Suppressor macrophage treated with lipopolysaccharide for 4 hours (primary cell): ENCODE measurements at regions not wholly inside any gene's neighbourhood (a gene's known extent, or its start where the extent isn't known, plus 50 kb on each side); places are given as distances from the start of the nearest gene placed in this dataset.
A peak's percentile ranks its signal among the peaks of the same experiment; 100 is the strongest.

Source experiments
- DNase-seq: peaks from one replicate; pipeline ENCODE4 v3.0.0-alpha.2; 2020

DNA sequence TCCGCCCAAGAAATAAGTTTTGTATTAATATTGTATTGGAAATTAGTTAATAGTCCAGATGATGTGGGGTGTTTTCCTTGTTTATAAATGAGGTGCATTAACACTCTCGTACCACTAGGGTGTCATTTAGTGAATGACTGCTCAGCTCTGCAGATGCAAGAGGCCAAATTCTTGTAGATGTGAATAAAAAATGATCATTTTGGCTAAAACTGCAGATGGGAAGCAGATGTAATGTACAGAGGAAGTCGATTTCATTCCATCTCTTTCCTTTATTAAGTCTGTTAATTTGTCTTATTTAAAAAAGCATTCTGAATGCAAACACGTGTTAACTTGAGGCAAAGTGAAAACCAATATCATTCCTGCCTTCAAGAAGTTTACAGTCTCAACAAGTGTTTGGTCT, 108.1 kb downstream of the DHX15 start:
- peak; percentile 21 for DNase-seq

DNA sequence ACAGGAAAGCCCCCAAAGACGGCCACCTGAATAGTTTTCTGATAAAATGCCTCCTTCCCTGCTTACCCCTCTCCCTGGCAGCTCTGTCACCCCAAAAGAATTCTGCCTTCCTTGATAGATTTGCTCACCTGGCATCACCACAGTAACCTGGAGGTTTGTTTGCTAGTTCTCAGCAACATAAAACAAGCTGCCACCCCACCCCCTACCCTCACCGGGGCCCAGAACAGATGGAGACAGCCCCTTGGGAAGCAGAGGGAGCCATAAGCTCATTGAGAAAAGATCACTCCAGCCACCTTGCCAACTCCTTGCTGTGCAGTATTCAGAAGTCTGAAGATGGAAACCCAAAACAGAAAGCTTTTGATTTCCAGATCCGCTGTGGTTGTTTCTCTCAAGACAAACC, 108.6 kb downstream of the DHX15 start:
- DNase-seq: no peak

DNA sequence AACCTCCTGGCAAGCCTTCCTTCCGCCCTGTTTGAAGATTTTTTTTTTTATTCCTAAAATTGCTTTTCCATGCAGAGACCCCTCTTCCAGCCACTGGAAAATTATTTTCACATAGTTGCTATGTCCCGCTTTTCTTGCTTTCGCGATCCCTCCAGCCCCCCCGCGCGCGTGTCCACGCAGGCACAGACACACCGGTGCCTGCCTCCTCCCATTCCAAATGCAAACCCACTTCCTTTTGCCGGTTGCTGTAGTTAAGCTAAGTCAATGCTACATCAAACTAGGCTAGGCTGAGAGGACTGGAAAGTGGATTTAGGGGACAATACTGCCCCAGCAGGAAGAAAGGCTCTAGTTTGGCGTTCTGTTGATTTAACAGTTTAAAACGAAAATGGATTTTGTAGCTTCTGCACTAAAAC, 111.0 kb downstream of the DHX15 start:
- no peak for DNase-seq

DNA sequence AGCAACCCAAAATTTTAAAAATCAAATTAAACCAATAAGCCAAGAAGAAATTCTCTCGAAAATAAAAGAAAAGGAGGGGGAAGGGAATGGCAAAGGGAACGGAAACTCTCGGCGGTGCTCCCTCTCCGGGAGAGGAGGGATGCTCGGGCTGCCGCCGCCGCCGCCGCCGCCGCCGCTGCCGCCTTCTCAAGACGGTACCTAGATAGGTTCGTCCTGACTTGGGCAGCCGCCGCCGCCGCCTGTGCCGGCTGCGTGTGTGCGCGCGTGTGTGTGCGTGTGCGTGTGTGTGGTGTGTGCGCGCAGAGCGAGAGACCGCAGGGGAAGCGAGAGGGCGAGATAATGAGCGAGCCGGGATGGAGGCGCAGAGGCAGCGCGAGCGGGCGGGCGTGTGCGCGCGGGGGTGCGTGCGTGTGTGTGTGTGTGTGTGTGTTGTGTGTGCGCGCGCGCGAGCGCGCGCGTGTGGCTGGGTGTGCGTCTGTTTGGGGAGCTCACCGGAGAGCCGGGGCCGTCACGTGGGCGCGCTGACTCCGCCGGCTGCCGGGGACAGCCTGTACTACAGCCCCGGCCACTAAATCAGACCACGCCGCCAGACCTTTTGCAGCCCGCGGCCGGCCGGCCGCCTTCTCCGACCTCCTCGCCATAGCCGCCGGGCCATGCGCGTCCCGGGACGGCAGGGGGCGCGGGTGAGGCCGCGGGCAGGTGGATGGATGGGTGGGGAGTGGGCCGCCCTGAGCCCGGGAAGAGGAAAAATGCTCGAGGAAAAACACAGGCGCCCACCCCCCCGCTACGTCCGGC, 111.6 kb downstream of the DHX15 start:
- DNase-seq: peak; percentile 50

DNA sequence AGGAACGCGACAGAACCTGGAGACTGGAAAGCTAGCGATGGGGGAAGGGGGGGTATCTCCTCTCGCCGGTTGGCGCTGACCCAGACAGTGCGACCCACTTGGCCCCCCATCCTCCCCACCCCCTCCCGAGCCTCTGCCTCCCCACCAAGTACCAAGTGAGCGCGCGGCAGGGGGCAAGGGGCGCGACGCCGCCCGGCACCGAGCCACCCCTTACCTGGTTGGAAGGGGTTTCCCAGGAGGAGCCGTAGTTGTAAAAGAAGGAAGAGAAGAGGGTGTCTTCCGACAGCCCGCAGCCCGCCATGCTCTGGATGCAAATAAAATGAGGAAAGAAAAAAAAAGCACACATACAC, 112.2 kb downstream of the DHX15 start:
- DNase-seq: no peak

DNA sequence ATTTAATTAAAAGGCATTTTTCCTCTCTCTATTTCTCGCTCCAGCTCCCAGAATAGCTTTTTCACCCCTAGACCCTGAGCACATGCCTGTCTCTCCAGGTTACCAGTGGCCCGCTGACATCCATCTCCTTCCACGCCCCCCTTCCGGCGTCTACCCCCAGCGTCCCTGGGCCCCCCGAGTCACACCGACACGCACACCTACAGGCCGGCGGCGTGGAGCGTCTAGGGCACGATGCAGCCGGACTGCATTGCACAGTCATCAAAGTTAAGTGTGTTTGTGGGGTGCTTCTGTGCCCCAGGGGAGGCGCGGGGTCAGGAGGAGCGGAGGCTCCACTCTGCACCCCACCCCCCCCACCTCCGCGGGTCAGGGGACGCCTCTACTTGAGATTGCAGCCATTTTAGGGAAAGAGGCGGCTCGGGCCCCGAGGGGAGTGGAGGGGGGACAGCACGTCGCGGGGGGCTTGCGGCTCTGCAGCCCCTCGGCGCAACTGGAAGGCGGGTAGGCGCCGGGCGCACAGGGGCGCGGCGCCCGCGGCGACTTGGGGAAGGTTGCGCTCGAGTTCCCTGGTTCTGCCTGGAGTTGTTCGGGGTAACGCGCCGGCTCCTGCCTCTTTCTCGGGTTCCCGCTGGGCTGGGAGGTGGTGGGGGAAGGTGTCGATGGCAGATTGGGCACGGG, 112.7 kb downstream of the DHX15 start:
- no peak for DNase-seq

DNA sequence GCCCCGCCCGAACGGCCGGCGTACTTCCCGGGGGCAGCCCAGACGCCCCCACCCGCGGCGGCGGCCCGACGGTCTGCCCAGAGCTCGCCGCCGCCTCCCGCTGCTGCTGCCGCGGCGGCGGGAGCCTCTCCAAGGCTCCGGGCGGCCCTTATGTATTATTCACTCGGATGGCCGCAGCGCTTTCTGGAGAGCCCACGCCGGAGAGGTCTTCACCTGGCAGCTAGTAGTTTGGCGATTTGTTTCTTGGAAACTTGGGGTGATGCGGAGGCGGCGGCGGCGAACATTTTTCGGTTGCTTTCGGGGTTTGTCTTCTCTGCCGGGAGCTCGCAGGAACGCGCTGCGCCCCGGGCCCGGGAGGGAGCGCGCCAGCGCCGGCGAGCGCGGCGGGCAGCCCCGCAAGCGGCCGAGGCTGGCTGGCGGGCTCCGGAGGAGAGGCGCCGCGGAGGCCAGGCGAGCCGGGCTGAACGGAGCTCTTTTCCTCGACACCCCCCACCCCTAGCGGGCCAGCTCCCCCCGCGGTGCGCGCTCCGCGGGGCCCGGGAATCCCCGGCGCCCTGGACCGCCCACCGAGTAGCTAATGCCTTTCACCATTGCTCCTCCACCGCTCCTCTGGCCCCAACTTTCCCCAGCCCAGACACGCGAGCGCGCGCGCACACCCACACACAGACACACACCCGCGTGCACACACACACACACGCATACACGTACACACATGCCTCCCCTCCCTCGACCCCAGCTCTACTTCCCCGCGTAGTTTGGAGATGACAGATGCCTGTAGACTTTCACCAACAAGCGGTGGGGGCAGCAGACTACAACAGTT, 113.5 kb downstream of the DHX15 start:
- no peak for DNase-seq

DNA sequence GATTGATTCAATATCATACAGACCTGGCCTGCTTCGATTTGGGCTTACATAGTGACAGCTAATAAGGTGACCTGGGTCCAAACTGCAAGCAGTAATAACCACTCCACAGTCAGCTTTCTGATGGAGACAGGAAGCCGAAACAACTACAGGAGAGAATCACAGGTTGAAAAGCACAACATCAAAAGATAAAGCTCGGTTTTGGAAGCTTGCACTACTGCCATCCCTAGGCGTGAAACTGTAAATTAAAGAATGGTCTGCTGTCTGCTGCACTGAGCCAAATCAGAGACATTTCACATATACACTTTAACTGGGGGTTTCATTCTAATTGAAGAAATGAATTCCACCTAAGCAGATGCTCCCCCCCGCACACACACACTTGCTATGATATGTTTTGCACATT, 116.3 kb downstream of the DHX15 start:
- no peak for DNase-seq

DNA sequence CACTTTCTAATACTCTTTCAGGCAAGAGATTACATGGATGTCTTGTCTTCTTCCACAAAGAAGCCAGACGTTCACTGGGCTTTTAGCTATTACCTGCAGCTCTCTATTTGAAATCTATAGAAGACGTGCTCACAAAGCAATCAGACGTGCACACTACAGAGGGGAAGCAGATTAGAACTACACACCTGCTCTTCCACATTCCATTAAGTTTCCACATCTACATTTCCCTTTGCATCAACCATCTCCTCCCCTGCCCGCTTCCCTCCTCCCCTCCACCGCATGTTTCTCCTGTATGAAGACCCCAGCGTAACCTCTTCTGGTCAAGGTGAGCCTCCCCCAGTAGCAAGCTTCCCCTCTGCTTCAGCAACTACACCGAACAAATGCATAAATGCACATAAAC, 119.8 kb downstream of the DHX15 start:
- no peak for DNase-seq

DNA sequence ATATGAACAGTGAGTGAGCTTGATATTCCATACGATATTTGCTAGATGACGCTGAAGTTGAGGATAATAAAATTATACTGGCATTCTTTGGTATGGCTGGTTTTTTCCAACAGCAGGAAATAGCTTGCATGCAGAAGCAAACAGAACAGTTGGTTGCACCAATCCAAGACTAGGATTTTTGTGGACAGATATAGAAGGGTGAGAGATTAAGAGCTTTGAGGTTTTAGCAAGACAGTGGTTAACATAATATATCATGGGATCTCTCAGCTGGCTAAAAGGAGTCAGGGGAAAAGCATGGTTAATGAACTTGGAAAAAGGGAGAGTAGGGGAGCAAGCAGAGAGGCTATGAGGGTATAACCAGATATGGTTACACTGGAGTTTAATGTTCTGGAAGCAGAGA, 127.9 kb downstream of the DHX15 start:
- no peak for DNase-seq

DNA sequence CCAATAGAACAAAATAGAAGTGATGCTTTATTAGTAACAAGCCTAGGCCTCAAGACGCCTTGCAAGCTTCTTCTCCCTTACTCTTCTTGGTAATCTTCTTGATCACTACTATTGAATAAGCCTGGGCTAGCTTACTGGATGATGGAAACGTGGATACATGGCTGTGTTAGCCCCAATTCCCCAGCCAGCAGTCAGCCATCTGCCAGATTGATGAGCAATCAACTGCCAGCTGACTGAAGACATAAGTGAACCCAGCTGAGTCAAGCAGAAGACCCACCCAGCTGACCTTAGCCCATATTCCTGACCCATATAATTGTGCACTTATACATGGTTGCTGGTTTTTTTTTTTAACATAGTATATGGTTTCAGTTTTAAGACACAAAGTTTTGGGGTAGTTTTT, 130.4 kb downstream of the DHX15 start:
- no peak for DNase-seq

DNA sequence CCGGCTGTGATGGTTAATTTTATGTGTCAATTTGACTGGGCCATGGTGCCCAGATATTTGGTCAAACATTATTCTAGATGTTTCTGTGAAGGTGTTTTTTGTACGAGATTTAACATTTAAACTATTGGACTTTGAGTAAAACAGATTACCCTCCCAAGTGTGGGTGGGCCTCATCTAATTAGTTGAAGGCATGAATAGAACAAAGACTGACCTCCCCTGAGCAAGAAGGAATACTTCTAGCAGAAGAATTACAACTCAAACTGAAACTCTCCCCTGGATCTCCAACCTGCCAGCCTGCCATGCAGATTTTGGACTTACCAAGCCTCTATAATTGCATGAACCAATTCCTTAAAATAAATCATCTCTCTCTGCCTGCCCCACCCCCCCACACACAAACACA, 132.5 kb downstream of the DHX15 start:
- no peak for DNase-seq

DNA sequence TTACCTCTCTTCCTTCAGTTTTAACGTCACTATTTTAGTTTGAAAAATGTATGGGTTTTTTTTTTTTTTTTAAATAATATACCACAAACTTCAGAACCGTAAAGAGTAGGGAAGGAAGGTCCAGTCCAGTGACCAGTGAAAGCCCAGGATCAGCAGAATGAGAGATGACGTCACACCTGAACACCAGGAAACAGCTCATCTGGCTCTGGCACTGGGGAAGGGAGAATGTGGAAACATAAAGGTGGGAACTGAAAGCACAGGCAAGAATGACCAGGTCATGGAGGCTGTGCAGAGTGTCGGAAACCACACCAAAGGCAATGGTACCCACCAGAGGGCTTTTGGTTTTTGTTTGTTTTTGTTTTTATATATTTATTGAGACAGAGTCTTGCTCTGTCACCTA, 141.2 kb downstream of the DHX15 start:
- DNase-seq: no peak

DNA sequence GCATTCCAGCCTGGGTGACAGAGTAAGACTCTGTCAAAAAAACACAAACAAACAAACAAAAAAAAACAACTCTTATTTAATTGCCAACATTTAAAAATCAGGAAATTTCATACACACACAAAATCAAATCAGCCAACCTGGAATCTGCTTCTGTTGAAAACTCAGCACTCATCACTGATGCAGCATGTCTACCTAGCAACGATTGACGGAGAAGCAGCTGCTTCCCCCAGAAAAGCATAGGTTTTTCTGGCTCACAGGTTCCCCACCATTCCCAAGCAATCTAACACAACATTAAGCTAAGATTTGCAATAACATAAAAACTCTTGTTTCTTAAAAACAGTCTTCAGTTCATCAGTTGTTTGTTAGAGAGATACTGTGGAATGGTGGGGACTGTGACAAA, 143.6 kb downstream of the DHX15 start:
- no peak for DNase-seq

DNA sequence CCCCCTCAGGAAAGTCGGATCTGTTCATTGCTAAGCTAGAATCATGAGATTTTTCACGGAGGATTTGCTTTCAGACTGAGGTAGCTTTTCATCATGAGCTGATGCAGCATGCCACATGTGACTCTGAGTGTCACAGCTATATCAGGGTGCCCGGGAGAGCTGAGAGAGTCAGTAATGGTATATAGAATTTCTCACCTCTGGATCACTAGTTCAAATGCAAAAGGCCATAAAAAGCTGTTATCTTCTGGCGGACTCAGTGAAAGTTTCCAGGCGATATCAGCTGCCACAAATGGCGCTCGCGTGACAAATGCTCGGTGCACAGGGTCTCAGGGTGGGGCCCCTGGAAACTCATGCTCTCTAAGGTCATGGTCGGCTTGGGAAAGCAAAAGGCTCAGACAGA, 150.1 kb downstream of the DHX15 start:
- DNase-seq: no peak

DNA sequence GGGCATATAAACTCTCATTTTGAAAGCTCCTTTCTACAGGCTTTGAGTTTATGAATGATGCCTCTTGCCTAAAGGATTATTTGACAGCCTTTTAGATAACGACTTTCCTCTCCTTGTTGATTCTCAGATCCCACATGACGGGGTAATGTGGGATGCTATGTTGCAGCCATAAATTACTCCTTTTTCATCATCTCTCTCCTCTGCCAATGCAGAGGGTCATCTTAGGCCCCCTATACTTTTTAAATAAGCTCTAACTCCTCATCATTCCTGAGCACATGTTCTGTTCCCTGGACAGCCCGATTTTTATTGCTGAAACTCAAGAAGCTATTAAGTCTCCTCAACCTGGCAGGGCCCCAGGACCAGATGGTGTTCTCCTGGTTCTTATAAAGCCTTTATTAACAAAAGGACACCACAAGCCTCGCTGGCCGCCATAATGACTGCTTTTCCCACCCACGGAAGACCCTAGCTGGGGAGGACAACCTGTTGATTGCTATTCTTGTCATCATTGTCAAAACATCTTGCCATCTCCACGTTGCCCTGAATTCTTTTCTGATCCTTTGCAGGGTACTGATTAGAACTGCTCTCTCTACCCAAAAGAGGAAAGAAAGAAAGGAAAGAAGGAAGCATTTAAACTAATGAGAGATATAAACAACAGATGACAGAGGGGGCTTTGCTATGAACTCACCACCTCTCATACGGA, 150.7 kb downstream of the DHX15 start:
- no peak for DNase-seq

DNA sequence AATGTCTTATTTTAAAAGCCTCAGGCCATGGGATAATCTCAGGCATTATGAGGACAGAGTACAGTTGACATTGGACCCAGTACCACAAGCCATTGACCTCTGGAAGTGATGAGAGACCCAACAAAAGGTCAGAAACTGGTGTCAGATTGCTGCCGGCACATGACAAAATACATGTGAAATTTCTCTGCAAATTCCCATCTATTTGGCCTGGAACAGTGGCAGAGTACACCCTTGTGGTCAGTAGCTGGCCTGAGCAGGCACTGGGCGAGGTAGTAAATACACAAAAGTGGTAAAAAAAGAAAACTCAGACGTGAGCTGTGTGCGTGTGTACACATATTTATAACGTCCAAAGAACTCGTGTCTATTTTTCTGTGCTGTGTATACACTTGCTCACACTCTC, 155.5 kb downstream of the DHX15 start:
- DNase-seq: no peak

DNA sequence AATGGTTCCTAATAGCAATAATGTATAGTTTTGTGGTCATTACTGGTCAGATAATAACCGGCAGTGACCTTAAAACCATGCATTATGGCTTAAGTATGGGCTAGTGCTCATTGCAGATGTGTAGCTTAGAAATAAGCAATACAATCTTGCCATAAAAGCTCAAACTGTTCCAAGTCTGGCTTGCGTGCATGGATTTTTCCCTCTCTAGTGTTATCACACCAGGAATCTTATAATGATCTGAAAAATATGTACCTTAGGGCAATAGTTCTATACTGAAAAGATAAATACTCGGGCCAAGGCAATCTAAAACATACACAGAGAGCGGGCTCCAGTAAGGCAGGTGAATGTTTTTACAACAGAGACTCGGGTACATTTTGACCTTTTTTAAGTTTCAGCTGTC, 157.8 kb downstream of the DHX15 start:
- no peak for DNase-seq

DNA sequence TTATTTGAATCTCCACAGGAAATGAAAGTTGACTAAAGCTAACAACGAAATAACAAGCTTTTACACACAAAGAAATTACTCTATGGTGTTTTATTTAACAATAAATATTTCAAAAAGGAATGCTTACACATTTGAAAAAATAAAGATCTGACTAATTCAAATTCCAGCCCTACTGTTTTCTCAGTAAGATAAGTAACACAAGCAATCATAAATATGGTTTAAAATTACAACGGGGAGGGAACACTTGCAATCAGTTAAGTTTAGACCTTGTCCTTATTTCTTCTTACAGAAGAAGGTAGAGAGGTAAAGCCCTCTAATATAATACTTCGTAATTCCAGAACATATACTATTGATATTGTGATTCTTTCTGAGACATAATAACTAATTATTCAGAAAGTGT, 158.5 kb downstream of the DHX15 start:
- DNase-seq: no peak

DNA sequence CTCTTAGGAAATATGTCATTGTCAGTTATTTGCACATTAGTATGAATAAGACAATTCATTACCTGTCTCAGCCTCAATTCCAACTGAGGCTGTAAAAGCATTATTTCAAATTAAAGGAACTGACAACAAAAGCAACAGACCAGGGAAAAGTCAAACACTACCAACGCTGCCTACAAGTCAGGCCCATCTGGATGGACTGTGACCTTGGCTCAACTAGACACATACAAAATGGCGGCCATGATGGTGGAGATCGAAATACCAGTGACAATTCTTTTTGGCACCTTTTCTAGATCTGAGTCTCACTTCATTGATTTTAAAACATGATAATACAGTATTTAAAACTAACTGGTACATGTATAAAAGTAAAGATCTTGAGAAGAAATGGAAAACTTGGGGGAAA, 160.7 kb downstream of the DHX15 start:
- no peak for DNase-seq

DNA sequence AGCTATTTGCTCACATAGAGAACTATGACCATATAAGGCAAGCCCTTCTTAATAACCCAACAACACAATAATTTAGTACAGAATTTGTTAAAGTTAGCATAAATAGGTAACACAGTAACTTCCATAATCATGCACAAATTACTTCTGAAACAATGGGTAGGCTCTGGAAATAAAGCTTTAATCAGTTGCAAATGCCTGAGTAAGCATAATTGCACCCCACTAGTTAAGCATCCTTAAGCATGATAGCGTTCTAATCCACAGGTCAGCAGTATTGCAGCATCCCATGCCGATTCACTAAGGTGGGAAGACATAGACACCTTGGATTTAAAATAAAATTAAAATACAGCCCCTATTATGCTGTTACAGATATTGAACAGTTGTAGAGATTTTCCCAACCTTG, 161.7 kb downstream of the DHX15 start:
- no peak for DNase-seq

DNA sequence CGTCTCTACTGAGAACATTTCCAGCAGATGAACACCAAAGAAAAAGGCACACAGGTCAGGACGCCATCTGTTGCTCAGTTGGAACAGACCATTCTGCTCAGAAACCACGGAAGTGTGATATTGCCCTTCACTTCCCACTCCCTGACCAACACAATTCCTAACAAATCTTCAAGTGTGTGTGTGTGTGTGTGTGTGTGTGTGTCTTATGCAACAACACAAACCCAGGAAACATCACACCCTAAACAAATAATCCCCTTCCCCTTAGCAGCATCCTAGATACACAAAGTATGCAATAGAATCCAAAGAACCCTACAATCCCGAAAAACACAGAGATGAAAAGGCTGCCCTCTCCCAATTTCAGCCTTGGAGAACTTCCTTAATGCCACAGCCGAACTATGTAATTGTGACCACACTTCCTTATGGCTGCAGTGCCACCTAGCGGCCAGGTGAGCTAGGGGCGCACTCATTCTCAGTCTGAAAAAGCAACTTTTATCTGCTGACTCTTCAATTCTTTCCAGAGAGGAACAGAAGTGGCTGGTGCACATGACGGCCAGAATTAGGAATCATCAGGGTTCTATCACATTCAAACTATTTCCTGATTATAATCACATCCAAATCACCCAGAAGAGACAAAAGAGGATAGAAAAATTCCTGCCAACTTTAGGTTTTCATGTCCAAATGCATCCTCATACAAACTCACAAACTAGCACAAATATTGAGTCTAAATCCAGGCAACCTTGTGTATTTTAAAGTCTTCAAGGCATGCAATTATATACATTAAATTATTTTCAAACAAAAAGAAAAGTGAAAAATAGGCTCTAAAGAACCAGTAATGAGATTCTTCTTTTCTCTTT, 164.9 kb downstream of the DHX15 start:
- peak; percentile 53 for DNase-seq
